NB4 (cell line): ENCODE measurements at regions not wholly inside any gene's neighbourhood (a gene's known extent, or its start where the extent isn't known, plus 50 kb on each side); places are given as distances from the start of the nearest gene placed in this dataset.

Source experiments
- MYC ChIP-seq: IDR thresholded peaks from 2 replicates; pipeline ENCODE4 v1.6.1; 2011; ENCODE audit warnings: low read depth, low read length
- POLR2A ChIP-seq: IDR thresholded peaks from 2 replicates; pipeline ENCODE4 v1.6.1; 2011; ENCODE audit warnings: mild to moderate bottlenecking; ENCODE audit not compliant: insufficient read length; ENCODE audit errors: extremely low read depth
- TF ChIP-seq, protein P1 (sequence below): IDR thresholded peaks from 2 replicates; pipeline ENCODE4 v1.6.1; 2011; ENCODE audit warnings: low read depth, low read length
- TF ChIP-seq, protein P2 (sequence below): IDR thresholded peaks from one replicate; pipeline ENCODE4 v1.5.1; 2012; ENCODE audit warnings: low read depth, low read length

DNA sequence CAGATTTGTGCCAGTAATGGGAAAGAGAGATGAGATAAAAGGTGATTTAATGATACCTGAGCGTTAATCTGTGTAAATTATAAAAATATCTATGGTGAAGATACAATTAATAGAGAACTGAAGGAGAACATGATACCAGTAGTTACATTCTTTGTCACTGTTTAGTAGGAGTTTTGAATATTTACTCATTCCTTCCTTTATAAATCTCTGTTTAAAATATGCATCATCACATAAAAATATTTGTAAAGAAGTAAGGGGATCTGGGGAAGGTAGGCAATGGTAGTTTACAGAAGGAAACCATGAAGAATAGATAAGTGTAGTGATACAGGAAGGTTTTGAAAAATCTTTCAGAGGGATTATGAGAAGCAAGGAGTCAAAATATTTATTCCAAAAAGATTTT lies 190.6 kb upstream of the PCDH18 start:
- TF ChIP-seq, protein P1, sequence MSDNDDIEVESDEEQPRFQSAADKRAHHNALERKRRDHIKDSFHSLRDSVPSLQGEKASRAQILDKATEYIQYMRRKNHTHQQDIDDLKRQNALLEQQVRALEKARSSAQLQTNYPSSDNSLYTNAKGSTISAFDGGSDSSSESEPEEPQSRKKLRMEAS: no peak
- TF ChIP-seq, protein P2, sequence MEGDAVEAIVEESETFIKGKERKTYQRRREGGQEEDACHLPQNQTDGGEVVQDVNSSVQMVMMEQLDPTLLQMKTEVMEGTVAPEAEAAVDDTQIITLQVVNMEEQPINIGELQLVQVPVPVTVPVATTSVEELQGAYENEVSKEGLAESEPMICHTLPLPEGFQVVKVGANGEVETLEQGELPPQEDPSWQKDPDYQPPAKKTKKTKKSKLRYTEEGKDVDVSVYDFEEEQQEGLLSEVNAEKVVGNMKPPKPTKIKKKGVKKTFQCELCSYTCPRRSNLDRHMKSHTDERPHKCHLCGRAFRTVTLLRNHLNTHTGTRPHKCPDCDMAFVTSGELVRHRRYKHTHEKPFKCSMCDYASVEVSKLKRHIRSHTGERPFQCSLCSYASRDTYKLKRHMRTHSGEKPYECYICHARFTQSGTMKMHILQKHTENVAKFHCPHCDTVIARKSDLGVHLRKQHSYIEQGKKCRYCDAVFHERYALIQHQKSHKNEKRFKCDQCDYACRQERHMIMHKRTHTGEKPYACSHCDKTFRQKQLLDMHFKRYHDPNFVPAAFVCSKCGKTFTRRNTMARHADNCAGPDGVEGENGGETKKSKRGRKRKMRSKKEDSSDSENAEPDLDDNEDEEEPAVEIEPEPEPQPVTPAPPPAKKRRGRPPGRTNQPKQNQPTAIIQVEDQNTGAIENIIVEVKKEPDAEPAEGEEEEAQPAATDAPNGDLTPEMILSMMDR: no peak
- TF ChIP-seq MYC (no peak), POLR2A (no peak)
